RCC 7860 (cell line): ENCODE measurements at regions not wholly inside any gene's neighbourhood (a gene's known extent, or its start where the extent isn't known, plus 50 kb on each side); places are given as distances from the start of the nearest gene placed in this dataset.
"Not testable (repeated sequence)": the region's sequence is repeated elsewhere in the genome, so short reads cannot be mapped to it uniquely, and the experiment has no call there.

Source experiments
- DNase-seq: peaks from one replicate; pipeline ENCODE4 v3.0.0-alpha.2; 2015; ENCODE audit warnings: low spot score
- FAIRE-seq: peaks from 2 replicates; lab custom pipeline; 2012; peaks lifted over from hg19 to GRCh38; lab: Jason Lieb, UNC

- DNase-seq (no peak), FAIRE-seq (no peak)
These were observed 557.0 kb upstream of the GNPDA2 start for GRCh38 chr4:45283352-45283751.

DNA sequence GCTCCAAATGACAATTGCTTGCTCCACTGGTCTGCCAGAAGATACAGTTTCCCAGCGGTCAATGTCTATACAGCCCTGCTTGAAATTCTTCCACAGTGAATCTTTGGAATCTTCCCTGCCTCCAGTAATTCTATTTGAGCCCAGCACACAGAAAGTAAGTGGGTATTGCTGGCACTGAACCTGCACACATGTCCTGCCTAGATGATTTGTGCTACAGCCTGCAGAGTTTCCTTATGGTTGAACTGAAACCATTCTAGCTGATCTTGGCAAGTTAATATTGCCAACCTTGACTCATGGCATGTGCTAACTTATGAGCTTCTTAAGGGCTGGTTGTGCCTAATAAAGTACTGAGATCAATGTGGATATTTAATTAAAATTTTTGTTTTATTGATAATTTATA, 553.8 kb upstream of the GNPDA2 start:
- DNase-seq (no peak), FAIRE-seq (no peak)

GRCh38 chr4:45275862-45276261, 549.5 kb upstream of the GNPDA2 start:
- DNase-seq (no peak), FAIRE-seq (no peak)

DNA sequence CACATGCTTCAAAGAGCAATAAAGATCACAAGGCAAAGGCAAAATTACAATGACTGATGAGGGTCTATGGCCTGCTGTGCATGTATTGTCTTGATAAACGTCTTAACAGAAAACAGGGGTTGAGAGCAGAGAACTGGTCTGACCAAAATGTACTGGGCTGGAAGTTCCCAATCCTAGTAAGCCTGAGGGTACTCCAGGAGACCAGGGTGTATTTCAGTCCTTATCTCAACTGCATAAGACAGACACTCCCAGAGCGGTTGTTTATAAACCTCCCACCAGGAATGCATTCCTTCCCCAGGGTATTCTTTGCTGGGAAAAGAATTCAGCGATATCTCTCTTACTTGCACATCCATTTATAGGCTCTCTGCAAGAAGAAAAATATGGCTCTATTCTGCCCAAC, 521.8 kb upstream of the GNPDA2 start:
- not testable (repeated sequence) for DNase-seq, FAIRE-seq

- FAIRE-seq (no peak), DNase-seq (no peak)
These were observed 515.6 kb upstream of the GNPDA2 start for GRCh38 chr4:45241976-45242375.

GRCh38 chr4:45229206-45229605, 502.9 kb upstream of the GNPDA2 start:
- FAIRE-seq: no peak
- DNase-seq: no peak

- FAIRE-seq (no peak), DNase-seq (no peak)
These were observed 489.7 kb upstream of the GNPDA2 start for GRCh38 chr4:45215976-45216542.

GRCh38 chr4:45208476-45208875, 482.1 kb upstream of the GNPDA2 start:
- FAIRE-seq, DNase-seq: not testable (repeated sequence)

DNA sequence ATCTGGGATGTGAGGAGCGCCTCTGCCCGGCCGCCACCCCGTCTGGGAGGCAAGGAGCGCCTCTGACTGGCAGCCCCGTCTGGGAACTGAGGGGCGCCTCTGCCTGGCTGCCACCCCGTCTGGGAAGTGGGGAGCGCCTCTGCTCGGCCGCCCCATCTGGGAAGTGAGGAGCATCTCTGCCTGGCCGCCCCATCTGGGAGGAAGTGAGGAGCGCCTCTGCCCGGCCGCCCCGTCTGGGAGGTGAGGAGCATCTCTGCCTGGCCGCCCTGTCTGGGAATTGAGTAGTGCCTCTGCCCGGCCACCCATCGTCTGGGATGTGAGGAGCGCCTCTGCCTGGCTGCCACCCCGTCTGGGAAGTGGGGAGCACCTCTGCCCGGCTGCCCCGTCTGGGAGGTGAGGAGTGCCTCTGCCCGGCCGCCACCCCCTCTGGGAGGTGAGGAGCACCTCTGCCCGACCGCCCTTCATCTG, 481.5 kb upstream of the GNPDA2 start:
- FAIRE-seq, DNase-seq: not testable (repeated sequence)

GRCh38 chr4:45207241-45207863, 481.0 kb upstream of the GNPDA2 start:
- not testable (repeated sequence) for FAIRE-seq, DNase-seq

DNA sequence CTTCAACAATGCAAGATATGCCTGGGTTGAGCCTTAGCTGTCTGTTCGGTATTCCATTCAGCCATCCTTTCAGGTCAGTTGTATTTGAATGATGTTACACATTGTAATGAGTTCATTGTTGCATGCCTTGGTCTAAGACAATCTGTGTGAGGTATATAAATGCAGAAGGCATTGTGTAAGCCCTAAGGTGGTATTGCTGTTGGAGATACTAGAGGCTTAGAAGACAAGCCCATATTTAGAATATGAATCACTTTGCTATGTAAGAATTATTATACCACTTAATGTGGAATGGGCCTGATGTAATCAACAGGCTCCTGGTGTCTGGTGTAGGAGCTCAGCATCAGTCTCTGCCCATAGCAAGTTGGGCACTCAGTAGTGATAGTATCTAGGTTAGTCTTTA, 473.4 kb upstream of the GNPDA2 start:
- DNase-seq: no peak
- FAIRE-seq: no peak

DNA sequence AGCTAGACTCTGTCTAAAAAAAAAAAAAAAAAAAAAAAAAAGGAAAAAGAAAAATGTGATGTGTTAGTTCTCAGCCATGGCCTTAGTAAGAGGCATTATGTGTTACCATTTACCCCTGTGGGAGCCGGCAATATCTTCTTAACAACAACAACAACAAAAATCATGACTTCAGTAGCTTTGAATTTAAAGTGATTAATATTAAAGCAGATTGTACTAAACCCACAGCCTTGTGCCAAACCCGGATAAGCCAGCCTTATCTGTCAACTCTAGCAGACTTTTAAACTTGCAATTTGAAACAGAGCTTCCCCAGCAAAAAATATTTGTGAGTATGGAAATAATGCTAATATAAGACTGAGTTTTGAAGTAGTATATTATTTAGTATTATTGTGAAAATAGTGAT, 462.1 kb upstream of the GNPDA2 start:
- no peak for FAIRE-seq

DNA sequence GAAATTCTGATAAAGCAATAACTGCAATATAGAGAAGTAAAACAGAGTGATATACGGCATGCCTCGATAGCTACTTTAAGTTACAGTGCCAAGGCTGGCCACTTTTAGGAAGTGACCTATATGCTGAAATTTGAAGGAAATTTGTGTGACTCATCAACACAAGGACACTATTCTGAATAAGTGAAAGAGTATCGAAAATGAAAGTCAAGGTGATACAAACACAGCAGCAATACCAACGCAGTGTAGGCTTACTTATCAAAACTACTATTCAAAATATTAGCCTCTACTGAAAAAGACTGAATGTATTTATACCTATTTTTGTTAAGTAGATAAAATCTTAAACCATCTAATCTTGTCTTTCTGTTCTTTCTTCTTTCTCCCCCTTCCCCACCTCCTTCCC, 459.9 kb upstream of the GNPDA2 start:
- FAIRE-seq (no peak), DNase-seq (no peak)

More for the DNA sequence above, 462.1 kb upstream of the GNPDA2 start:
- no peak for DNase-seq

DNA sequence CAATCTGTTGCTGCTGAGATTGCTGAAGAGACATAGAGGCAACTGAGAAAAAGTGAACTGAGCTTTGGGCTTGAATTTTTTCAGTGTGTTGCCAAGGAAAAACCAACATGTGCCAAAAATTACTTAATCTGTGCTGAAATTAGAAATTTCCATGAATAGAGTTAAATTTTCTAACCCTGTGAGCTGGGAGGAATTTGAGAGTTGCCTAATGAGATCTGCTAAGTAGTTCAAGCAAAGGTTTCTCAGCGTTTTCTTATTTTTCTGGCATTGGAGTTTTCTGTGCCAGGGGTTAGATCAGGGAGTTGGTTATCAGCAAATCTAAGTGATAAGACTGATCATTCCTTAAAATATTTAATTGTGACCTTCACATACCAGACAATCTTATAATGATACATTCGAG, 457.5 kb upstream of the GNPDA2 start:
- DNase-seq (no peak), FAIRE-seq (no peak)

- DNase-seq: no peak
These were observed 446.3 kb upstream of the GNPDA2 start for GRCh38 chr4:45172636-45173035.

GRCh38 chr4:45160951-45161350, 434.6 kb upstream of the GNPDA2 start:
- DNase-seq: no peak

More at GRCh38 chr4:45172636-45173035, 446.3 kb upstream of the GNPDA2 start:
- FAIRE-seq: no peak

GRCh38 chr4:45155081-45155777, 428.9 kb upstream of the GNPDA2 start:
- FAIRE-seq: no peak
- no peak for DNase-seq

More at GRCh38 chr4:45160951-45161350, 434.6 kb upstream of the GNPDA2 start:
- no peak for FAIRE-seq

- FAIRE-seq (no peak), DNase-seq (no peak)
These were observed 421.5 kb upstream of the GNPDA2 start for GRCh38 chr4:45147866-45148265.

- DNase-seq: no peak
- no peak for FAIRE-seq
These were observed 404.7 kb upstream of the GNPDA2 start for GRCh38 chr4:45131020-45131419.

GRCh38 chr4:45122406-45122805, 396.1 kb upstream of the GNPDA2 start:
- DNase-seq (no peak), FAIRE-seq (no peak)

- no peak for FAIRE-seq
These were observed 395.1 kb upstream of the GNPDA2 start for GRCh38 chr4:45121426-45121975.

GRCh38 chr4:45120163-45120562, 393.8 kb upstream of the GNPDA2 start:
- no peak for DNase-seq
- no peak for FAIRE-seq

More at GRCh38 chr4:45121426-45121975, 395.1 kb upstream of the GNPDA2 start:
- no peak for DNase-seq
